ENCODE measurements at regions not wholly inside any gene's neighbourhood (a gene's known extent, or its start where the extent isn't known, plus 50 kb on each side); places are given as distances from the start of the nearest gene placed in this dataset.

DNA sequence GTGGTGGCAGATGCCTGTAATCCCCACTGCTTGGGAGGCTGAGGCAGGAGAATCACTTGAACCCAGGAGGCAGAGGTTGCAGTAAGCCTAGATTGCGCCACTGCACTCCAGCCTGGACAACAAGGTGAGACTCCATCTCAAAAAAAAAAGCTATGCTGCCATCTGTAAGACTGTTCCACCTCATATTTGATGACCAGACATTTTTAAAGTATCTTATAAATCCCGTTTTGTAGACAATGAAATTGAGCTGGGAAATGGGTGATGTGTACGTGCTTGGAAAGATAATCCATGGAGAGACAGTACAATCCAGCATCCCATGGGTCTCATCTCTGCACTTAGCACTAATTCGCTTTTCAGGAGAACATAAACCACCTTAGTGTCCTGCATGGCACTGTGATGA, 126.5 kb upstream of the ATP5MC3 start:
- H3K27ac ChIP-seq = no peak overlapping the region
- TF ChIP-seq, protein P1, sequence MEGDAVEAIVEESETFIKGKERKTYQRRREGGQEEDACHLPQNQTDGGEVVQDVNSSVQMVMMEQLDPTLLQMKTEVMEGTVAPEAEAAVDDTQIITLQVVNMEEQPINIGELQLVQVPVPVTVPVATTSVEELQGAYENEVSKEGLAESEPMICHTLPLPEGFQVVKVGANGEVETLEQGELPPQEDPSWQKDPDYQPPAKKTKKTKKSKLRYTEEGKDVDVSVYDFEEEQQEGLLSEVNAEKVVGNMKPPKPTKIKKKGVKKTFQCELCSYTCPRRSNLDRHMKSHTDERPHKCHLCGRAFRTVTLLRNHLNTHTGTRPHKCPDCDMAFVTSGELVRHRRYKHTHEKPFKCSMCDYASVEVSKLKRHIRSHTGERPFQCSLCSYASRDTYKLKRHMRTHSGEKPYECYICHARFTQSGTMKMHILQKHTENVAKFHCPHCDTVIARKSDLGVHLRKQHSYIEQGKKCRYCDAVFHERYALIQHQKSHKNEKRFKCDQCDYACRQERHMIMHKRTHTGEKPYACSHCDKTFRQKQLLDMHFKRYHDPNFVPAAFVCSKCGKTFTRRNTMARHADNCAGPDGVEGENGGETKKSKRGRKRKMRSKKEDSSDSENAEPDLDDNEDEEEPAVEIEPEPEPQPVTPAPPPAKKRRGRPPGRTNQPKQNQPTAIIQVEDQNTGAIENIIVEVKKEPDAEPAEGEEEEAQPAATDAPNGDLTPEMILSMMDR (IDR thresholded peaks at IDR 0.05) = no peak
- no peak for TF ChIP-seq POLR2A (IDR thresholded peaks at IDR 0.05)
- intact Hi-C loops (cut with DNase I; ENCODE audit: low total_unique reads) = no loop called here
- no peak for DNase-seq
- no peaks in the 10 kb centered on the region for H3K36me3 ChIP-seq (ENCODE audit: low read depth, missing control alignments)
- H3K9me3 ChIP-seq = no peaks in the 10 kb centered on the region
- H3K27me3 ChIP-seq = no peaks in the 10 kb centered on the region
- 91 to 92% methylated on average over 4 of the region's 4 CpGs for WGBS, 2 donors
- no peak overlapping the region for H3K4me3 ChIP-seq
- no peaks in the 10 kb centered on the region for H3K4me1 ChIP-seq

DNA sequence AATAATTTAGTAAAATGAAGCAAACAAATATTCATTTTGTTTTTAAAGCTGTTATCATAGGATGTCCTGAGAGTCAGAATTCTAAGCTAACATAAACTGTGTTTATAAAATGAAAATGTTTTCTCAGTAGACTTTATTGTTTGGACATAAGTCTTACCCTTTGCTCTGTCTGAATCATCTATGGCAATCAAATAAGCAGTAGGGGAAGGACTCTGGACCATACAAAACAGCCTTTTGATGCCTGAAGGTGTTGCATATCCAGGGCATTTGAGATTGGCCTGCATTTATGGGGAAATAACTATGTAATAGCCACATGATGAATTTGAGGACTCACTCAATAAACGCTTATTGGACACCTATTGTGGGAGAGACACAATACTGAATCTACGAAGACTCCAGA, 123.0 kb upstream of the ATP5MC3 start:
- Histone ChIP-seq H3K36me3 (ENCODE audit: low read depth, missing control alignments) (no peaks in the 10 kb centered on the region), H3K4me3 (no peak overlapping the region), H3K4me1 (no peaks in the 10 kb centered on the region), H3K27ac (no peak overlapping the region), H3K9me3 (no peaks in the 10 kb centered on the region), H3K27me3 (no peaks in the 10 kb centered on the region)
- intact Hi-C loops (cut with DNase I; ENCODE audit: low total_unique reads) = no loop called here
- 89 to 91% methylated on average over 2 of the region's 2 CpGs for WGBS, 2 donors
- TF ChIP-seq, protein P1 (IDR thresholded peaks at IDR 0.05) = no peak
- no peak for TF ChIP-seq POLR2A (IDR thresholded peaks at IDR 0.05)
- DNase-seq = no peak

DNA sequence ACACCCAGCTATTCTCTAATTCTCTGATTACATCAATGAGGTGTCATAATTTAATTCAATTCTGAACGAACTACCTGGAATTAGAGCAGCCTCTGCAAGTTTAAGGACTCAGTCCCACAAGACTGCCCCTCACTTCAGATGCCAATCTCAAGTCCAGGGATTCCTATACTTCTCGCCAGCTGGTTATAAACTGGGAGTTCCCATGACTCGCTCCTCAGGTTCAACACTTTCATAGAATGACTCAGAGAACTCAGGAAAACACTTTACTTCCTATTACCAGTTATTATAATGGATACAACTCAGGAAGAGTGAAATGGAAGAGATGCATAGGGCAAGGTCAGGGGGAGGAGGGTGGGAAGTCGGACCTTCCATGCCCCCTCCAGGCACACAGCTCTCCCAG, 112.3 kb upstream of the ATP5MC3 start:
- intact Hi-C loops (cut with DNase I; ENCODE audit: low total_unique reads) = no loop called here
- no peak for DNase-seq
- 77 to 88% methylated on average over 4 of the region's 4 CpGs for WGBS, 2 donors
- H3K27me3 ChIP-seq = no peaks in the 10 kb centered on the region
- no peak overlapping the region for H3K27ac ChIP-seq
- no peaks in the 10 kb centered on the region for H3K4me1 ChIP-seq
- TF ChIP-seq POLR2A (IDR thresholded peaks at IDR 0.05) = no peak
- TF ChIP-seq, protein P1 (IDR thresholded peaks at IDR 0.05) = no peak
- no peak overlapping the region for H3K4me3 ChIP-seq
- no peaks in the 10 kb centered on the region for H3K36me3 ChIP-seq (ENCODE audit: low read depth, missing control alignments)
- H3K9me3 ChIP-seq = no peaks in the 10 kb centered on the region

DNA sequence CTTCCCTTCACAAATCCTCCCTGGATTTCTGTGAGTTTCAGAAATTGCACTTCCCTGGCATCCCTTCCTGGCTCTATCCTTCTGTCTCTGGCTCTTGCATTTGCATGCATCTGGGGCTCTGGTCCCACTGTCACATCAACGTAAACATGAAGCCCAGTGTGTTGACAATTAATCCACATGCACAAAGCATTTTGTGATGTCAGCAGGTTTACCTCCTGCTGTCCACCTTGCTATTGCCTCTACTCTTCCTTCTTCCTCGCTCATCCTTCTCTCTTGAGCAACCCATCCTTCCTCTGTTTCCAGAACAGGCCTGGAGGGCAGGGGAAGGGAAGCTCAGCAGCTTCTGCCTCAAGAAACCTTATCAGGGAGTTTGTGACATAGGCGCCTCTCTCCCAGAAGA, 111.7 kb upstream of the ATP5MC3 start:
- no peak overlapping the region for H3K27ac ChIP-seq
- intact Hi-C loops (cut with DNase I; ENCODE audit: low total_unique reads) = no loop called here
- no peak overlapping the region for H3K4me3 ChIP-seq
- H3K9me3 ChIP-seq = no peaks in the 10 kb centered on the region
- H3K36me3 ChIP-seq (ENCODE audit: low read depth, missing control alignments) = no peaks in the 10 kb centered on the region
- no peaks in the 10 kb centered on the region for H3K4me1 ChIP-seq
- WGBS, 2 donors = 91 to 92% methylated on average over 3 of the region's 3 CpGs
- DNase-seq = no peak
- H3K27me3 ChIP-seq = no peaks in the 10 kb centered on the region
- TF ChIP-seq, protein P1 (IDR thresholded peaks at IDR 0.05) = no peak
- no peak for TF ChIP-seq POLR2A (IDR thresholded peaks at IDR 0.05)

DNA sequence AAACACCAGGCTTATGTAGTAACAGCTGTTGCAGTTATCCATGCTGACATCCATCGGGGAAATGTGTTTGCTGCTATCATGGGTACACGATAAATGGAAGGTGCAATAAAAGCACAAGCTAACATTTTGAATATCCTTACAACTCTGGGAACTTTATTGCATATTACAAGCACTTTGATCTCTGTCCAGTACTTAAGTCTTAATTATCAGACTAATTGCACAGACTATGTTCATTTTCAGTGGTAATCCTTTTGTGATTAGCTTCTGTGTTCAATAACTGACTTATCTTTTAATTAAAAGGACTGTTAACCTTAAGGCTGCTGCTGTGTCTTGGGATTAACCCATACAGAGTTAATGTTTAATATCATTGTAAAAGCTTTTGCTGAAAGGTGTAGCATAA, 101.4 kb upstream of the ATP5MC3 start:
- Histone ChIP-seq H3K4me1 (no peaks in the 10 kb centered on the region), H3K4me3 (no peak overlapping the region), H3K27me3 (no peaks in the 10 kb centered on the region), H3K27ac (no peak overlapping the region), H3K9me3 (no peaks in the 10 kb centered on the region), H3K36me3 (ENCODE audit: low read depth, missing control alignments) (no peaks in the 10 kb centered on the region)
- TF ChIP-seq POLR2A (IDR thresholded peaks at IDR 0.05) = no peak
- TF ChIP-seq, protein P1 (IDR thresholded peaks at IDR 0.05) = no peak
- DNase-seq = no peak
- intact Hi-C loops (cut with DNase I; ENCODE audit: low total_unique reads) = no loop called here
- 72 to 75% methylated on average over 2 of the region's 2 CpGs for WGBS, 2 donors

Measured in testis (tissue), 2 donors.